KBM-7 (cell line): ENCODE measurements at regions not wholly inside any gene's neighbourhood (a gene's known extent, or its start where the extent isn't known, plus 50 kb on each side); places are given as distances from the start of the nearest gene placed in this dataset.

Experiments
- DNase-seq: peaks from one replicate; pipeline ENCODE4 v3.0.0-alpha.2; 2015
- in situ Hi-C: fragments of 300-500 bp; cut with MboI; formaldehyde crosslinking; loops from 2 replicates; pipeline ENCODE4 v1.14.3; 2020; ENCODE audit warnings: low sequenced_read_pairs, low pct_unique_long_range_greater_than_20kb, mixed read lengths

DNA sequence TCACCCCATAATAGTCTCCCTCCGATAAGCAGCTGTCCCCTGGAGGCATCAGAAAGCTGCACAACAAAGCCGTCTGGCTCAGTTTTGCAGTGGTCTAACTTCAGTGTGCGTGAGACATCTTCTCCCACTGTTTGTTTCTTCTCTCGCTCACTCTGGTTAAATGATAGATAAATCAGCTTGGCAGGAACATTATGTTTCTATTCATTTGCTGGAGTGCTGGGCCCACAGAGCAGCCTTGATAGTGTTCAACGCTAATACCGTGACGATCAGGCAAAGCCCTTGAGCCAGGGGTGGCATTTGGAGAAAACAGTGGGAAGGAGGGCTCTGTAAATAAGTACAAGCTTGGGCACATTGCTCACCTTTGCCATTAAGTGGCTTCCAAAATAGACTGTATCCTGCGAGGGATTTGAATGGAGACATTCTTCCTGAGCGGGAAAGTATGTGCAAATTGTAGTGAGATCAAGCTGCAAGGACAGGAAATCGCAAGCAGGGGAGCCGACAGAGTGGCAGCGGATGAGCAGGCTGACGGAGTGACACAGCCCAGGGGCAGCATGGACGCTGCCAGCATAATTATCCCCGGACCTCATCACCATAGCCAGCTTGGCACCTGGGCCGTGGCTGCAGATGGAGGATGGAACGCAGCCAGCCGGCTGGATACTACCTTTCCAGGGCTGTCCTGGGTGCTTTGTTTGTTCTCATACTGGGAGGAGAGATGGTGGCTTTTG is 256.8 kb upstream of the FZD8 start:
- in situ Hi-C loops = no loop called here
- DNase-seq = no peak

DNA sequence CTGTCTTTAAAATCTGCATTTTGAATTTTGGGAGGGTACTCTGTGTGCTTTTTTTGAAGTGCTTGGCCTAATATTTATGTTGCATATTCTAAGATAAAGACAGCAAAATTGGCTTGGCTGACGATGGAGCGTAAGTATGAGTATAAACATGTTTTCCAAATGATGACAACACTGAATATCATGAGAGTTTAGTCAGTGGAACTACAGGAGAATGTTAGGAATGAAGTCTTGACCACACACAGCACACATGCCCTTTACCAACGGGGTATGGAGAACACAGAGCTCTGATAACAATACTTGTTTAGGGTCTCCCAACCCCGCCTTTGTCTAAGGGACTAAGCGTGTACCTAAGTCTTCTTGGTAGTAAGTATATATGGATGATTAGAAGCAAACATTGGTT is 253.9 kb upstream of the FZD8 start:
- no peak for DNase-seq
- in situ Hi-C loops = no loop called here

- DNase-seq = no peak
- in situ Hi-C loops = no loop called here
Observed at GRCh38 chr10:35895331-35895730, 253.2 kb upstream of the FZD8 start.

DNA sequence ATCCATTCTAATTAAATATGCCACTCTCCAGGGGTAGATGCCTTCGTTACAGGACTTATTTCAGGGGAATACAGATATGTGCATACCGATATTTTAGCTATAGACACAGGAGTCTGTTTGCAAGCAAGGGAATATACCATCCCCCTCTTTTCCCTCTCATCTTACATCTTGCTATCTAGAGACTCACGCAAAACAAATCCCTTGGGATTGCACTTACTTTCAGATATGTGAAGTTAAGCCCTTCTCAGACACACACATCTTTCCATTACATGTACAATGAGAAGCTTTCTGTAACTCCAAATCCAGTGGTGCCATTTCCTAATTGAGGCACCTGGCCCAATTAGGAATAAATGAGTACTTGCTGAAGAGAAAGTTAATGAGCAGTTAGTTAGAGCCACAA is 250.4 kb upstream of the FZD8 start:
- in situ Hi-C loops = no loop called here
- DNase-seq = no peak

DNA sequence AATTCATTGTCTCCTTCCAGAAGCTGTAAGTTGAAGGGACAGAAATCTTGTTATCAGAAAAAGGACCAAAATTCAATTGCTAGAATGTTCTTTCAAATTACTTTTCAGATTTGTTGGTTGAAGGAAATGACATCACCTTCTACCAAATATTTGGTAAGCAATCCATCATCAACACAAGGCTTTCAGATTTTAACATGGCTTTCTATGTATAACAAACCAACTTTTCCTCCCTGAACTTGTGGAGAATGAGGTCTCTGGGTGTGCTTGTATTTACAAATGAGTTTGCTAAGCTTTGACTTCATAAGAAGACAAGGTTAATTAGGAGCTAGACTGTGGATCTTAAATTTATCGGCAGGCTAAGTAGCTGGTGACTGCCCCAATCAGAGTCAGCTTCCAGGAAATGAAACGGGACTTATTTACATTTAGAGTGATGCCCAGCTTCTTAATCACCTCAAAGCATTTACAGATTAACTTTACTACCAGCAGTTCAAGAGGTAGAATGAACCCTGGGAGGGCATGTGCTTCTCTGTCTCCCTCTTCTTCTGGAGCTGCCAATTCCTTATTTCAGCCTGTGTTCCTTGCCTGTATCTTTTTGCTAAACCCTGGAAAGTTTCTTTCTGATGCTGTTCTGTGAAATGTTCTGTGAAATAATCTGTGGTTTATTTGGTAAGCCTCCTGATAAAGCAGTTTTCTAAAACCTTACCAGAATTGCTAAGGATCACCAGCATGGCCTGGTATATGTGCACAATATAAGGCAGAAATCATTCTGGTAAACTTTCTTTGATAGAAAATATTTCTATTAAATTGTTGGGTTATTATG is 248.8 kb upstream of the FZD8 start:
- DNase-seq = no peak
- in situ Hi-C loops = no loop called here

DNA sequence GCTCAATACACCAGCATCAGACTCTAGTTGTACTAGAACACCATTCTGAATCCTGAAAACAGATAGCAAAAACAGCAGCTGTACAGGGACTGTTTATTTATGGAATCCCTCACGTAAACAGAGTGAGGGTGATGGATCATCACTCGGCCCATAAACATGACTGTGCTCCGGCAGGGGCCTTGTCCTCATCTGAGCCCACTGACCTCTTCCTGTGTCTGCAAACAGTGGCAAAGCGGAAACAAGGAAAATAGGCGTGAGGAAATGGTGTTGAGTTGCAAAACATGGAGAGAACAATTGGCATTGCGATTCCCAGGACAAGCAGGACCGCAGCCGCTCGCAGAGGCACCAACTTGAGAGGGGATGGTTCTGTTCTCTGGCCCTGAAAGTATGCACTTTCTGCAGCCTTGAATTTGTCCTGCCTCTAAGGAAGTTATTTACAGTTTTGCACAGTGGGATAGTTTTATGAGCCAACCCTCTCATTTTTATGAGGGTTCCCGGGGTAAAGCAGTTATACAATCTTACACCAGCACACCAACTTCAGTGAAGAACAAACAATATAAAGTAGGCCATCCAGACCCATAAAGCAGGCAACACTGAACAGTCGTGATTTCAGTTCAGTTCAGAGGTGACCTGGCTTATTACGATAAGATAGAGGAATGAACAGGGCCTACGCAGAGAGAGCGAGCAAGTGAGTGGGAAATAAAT is 248.0 kb upstream of the FZD8 start:
- in situ Hi-C loops = no loop called here

DNA sequence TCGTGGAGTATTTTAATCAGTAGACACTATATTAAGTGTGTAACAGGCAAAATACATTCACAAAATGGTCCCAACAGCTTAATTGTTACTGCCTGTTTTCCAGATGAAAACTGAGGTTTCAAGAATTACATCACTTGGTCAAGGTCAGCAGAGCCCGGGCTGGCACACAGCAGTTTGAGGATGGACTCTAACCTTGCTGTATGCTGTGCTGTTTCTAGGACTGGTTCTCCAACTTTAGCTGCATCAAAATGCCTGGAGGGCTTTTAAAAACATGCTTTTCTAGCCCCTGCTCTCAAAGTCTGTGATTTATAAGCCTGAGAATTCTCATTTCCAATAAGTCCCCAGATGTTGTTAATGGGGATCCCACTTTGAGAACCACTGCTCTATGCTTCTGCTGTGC is 247.1 kb upstream of the FZD8 start:
- in situ Hi-C loops = no loop called here
- DNase-seq = no peak

More for the DNA sequence above, 248.0 kb upstream of the FZD8 start:
- no peak for DNase-seq

DNA sequence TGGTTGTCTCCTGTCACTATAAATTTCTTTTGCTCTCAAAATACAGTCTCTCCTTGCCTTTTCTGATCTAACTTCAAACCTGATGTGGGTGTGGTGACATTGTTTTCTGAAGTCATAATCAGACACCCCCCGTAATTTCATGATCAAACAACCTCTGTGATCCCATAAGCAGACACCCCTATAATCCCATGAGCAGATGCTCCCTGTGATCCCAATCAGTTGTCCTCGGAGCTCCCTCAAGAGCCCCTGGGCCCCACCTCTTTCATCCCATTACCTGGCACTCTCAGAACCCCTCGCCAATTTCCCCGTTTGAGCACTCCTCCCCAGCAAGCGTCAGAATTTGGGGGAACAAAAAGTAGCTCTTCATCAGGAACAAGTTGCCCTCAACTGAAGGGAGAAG is 246.3 kb upstream of the FZD8 start:
- in situ Hi-C loops = no loop called here
- DNase-seq = no peak

- DNase-seq = no peak
- in situ Hi-C loops = no loop called here
Observed at GRCh38 chr10:35887685-35888084, 245.6 kb upstream of the FZD8 start.

GRCh38 chr10:35885076-35885475 is 243.0 kb upstream of the FZD8 start:
- in situ Hi-C loops = no loop called here
- no peak for DNase-seq

DNA sequence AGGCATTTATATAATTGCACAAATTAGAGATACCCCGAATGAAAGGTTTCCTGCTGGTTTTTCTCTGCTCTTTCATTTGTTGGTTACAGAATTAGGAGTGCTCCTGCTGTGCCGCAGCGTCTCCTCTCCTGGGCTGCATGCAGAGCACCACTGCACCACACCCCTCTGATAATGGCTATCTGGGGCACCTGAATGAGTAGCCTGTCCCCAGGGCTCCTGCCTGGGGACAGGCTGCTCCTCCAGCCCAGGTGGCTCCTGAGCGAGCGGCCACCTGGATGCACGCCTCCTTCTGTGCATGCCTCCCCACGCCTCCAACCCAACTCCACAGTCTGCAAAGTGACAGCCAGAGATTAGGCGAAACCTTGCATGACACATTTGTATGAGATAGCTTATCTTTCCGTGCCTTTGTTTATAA is 242.6 kb upstream of the FZD8 start:
- no peak for DNase-seq

DNA sequence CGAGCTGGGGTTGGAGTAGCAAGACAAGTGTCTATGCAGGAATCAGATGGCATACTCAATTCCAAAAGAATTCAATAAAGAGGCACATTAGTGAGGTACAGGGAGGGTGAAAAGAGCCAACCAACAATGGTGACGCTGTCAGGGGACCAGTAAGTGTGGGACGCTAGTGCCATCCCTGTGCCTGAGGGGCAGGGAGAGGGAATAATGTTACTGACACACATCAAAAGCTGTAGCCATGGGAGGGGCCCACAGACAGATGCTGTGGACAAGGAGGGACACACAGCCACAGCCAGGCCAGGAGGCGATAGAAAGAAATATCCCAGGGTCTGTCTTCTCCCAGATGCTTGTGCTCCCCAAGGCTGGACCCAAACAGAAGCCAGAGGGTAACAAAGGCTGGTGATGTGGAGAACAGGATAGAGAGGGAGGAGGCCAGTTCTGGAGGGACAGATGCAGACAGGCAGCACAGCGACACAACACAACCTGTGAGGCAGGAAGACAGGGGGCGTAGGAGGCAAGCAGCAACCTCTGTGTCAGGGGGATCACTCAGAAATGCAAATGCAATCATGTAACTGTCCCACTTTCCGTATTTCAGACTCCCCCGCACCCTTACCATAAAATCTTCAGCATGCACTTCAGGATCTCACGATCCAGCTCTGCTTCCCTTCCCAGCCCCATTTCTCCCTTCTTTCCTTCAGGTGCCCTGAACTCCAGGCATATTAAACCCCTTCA is 240.5 kb upstream of the FZD8 start:
- DNase-seq = no peak

More for the DNA sequence above, 242.6 kb upstream of the FZD8 start:
- in situ Hi-C loops = no loop called here

DNA sequence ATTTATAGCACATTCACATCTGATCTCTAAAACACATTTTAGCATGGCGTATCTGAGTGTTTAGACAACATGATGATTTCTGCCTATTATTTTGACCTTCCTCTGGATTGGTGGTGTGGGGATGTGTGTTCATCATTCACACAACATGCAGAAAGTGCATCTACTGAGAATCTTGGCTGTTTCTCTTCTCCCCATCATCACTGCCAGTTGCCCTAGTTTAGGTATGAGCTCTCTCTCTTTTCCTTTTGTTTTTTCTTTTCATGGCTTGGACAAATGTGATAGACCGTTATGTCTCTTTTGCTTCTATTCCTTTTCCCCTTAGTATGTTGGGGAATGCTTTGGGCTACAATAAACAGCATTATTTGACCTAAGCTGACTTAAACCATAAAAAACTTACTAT is 239.2 kb upstream of the FZD8 start:
- DNase-seq = no peak

More for the DNA sequence above, 240.5 kb upstream of the FZD8 start:
- in situ Hi-C loops = no loop called here

GRCh38 chr10:35876248-35876647 is 234.2 kb upstream of the FZD8 start:
- DNase-seq = no peak

More for the DNA sequence above, 239.2 kb upstream of the FZD8 start:
- in situ Hi-C loops = no loop called here

DNA sequence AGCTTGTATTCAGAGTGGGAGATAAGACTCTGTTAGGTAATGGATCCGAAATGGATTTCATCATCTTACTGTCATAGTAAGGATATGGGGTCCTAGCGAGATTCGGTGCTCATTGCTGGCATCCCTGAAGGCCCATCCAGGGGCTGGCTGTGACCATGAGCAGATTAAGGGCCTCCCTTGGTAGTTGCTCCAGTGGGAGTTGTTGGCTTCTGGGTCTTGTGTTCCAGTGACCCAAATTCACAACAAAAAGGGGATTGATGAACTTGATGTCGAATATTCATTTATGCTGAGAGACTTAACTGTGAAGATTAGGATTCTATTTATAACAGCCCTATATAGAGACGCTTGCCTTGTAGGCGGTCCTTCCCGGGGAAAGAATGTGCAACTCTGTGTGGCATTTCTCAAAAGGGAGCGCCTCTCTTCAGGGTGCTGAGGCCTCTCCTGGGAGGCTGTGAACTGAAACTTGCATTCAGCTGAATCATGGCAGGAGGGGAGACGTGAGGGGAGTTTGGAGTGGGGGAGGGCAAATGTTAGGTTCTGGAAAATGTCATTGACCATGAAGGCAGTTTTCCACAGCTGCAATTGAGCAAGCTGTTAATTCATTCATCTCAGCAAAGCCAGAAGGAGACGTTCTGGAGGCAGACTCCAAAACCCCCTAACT is 233.1 kb upstream of the FZD8 start:
- DNase-seq = no peak
- in situ Hi-C loops = no loop called here

More at GRCh38 chr10:35876248-35876647, 234.2 kb upstream of the FZD8 start:
- in situ Hi-C loops = no loop called here

DNA sequence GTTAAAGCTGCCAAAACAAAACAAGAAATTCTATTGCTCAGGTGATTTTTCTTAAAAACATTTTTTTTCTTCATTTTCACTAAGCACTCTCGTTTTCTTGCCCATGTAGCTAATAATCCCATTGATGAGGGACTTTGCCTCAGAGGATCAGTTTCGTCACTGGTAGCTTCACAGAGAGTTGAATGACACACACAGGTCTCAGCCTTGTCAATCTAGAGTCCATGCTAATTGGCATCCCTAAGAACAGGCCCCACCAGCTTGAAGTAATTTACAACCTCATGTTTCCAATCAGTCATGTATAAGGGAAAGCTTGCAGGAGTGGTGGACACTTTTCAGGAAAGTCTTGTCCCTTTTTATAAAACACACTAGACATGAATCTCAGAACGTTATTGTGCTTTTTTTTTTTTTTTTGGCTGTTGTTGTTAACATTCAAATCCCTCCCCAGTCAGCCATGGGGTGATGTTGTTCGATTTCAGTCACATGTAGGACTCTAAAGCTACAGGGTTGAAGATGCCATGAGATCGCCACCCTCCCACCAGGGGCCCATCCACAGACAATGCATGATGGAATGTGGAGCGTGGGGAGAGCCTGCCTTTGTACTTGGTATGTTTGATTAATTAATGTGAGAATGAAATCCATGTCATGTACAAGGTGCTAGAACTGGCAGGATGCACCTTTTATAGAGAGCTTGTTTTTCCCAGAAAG is 232.4 kb upstream of the FZD8 start:
- no peak for DNase-seq
- in situ Hi-C loops = no loop called here

GRCh38 chr10:35872671-35873070 is 230.6 kb upstream of the FZD8 start:
- no peak for DNase-seq
- in situ Hi-C loops = no loop called here

- no peak for DNase-seq
- in situ Hi-C loops = no loop called here
Observed at GRCh38 chr10:35870665-35871310, 228.7 kb upstream of the FZD8 start.
